Activated T-cell treated with anti-CD3 and anti-CD28 coated beads, Interleukin-2, amount 50 U/mL, for 24 hours (primary cell): ENCODE measurements at regions not wholly inside any gene's neighbourhood (a gene's known extent, or its start where the extent isn't known, plus 50 kb on each side); places are given as distances from the start of the nearest gene placed in this dataset.

Experiments used
- DNase-seq: peaks from one replicate; pipeline ENCODE4 v3.0.0-alpha.2; 2020
- H3K27ac Mint-ChIP-seq: 2 replicates; pipeline ENCODE4 v1.8.0; 2020; ENCODE audit warnings: mild to moderate bottlenecking, mixed read lengths
- H3K27me3 Mint-ChIP-seq: 2 replicates; pipeline ENCODE4 v1.8.0; 2020; ENCODE audit warnings: mixed read lengths
- H3K36me3 Mint-ChIP-seq: 2 replicates; pipeline ENCODE4 v1.8.0; 2020; ENCODE audit warnings: low read depth, mixed read lengths
- H3K4me1 Mint-ChIP-seq: 2 replicates; pipeline ENCODE4 v1.8.0; 2020; ENCODE audit warnings: low read depth, mixed read lengths
- H3K4me3 Mint-ChIP-seq: 2 replicates; pipeline ENCODE4 v1.8.0; 2020; ENCODE audit warnings: mild to moderate bottlenecking, moderate library complexity, mixed read lengths
- H3K9me3 Mint-ChIP-seq: 2 replicates; pipeline ENCODE4 v1.8.0; 2020; ENCODE audit warnings: mixed read lengths

DNA sequence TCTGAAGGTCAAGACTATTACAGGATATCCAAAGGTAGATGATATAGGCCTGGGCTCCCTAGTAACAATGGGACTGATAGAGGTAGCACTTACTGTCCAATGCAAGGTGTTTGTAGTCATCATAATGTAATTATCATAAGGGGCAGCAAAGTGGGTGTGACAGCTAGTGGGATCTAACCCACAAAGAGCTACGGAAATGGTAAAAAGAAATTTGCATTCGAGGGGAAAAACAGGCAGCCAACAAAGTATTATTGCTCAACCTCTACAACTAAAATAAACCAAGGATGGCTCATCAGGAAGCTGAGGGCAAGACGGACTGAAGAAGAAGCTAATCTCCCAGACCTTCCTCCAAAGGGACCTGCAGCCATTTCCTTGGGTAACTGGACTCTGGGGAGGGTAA, 211.0 kb downstream of the WDR11 start:
- no peaks in the 10 kb centered on the region for H3K9me3 Mint-ChIP-seq
- no peaks in the 10 kb centered on the region for H3K27me3 Mint-ChIP-seq
- H3K4me3 Mint-ChIP-seq = no peak overlapping the region
- no peaks in the 10 kb centered on the region for H3K36me3 Mint-ChIP-seq
- no peaks in the 10 kb centered on the region for H3K4me1 Mint-ChIP-seq
- no peak overlapping the region for H3K27ac Mint-ChIP-seq
- DNase-seq = no peak

DNA sequence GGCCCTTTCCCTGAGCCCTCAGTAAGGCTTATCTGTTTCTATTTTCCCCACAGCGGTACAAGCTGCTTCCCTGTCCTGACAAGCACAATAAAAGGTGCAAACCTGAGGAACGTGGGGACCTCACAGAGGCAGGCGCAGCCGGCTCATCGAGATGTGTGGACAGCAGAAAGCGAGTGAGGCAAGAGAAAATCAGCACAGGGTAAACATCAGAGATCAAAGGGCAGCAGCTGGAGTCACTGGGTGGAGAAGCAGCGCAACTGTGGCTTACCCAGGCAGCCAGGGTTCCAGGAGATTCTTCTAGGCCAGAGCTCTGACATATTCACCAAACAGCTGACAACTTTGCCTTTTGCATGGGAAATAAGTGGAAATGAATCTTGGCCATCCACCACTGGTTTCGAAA, 212.6 kb downstream of the WDR11 start:
- no peaks in the 10 kb centered on the region for H3K27me3 Mint-ChIP-seq
- H3K4me3 Mint-ChIP-seq = no peak overlapping the region
- H3K27ac Mint-ChIP-seq = no peak overlapping the region
- H3K4me1 Mint-ChIP-seq = no peaks in the 10 kb centered on the region
- no peak for DNase-seq
- H3K9me3 Mint-ChIP-seq = no peaks in the 10 kb centered on the region
- no peaks in the 10 kb centered on the region for H3K36me3 Mint-ChIP-seq

GRCh38 chr10:121064491-121064890, 213.3 kb downstream of the WDR11 start:
- Mint-ChIP-seq H3K9me3 (peaks cover 1% of the 10 kb centered on the region), H3K36me3 (no peaks in the 10 kb centered on the region), H3K4me1 (no peaks in the 10 kb centered on the region), H3K4me3 (no peak overlapping the region), H3K27ac (no peak overlapping the region), H3K27me3 (peaks cover 2% of the 10 kb centered on the region)
- no peak for DNase-seq

DNA sequence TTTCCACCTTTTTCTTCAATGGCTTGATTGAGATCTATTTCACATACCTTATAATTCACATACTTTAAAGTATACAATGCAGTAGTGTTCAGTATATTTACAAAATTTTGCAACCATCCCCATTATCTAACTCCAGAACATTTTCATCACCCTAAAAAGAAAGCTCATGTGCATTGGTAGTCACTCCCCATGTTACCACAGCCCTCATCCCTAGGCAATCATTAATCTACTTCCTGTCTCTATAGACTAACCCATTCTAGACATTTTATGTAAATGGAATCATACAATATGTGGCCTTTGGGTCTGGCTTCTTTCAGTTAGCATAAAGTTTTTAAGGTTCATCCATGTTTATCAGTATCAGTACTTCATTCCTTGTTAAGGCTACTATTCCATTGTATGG, 214.2 kb downstream of the WDR11 start:
- no peaks in the 10 kb centered on the region for H3K4me1 Mint-ChIP-seq
- no peak overlapping the region for H3K27ac Mint-ChIP-seq

DNA sequence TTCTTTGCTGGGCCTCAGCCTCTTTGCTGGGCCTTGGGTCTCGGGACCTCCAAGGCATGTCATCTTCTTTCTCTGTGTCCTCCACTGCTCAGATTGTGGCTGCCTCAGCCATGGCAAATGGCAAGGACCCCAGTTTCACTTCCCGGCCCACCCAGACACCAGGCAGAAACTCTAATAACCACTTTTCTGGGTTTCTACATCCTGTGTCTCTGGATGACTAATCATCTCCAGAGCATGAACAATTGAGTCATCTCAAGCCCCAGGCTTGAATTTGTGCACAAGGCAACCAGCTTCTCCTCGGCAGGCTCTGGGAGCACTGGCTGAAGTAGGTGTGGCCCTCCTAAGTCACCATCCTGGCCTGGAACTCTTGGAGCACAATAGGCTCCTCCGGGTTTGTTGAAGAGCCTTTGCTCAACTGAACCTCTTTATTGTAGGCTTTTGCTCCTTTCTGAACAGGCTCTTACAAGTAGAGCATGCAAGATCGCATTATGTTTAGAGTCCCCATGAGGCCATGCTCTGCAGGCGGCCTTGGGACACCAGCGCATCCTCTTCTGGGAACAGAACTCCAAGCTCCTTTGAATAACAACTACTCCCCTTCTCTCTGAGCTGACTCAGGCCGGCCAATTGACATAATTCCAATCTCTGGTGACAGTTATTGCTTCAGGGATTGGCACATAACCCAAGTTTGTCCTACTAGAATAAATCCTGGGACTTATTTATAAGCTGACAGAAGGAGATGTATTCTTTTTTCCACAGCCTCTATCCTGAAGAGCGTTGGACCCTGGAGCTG, 218.1 kb downstream of the WDR11 start:
- H3K4me3 Mint-ChIP-seq = no peak overlapping the region
- H3K36me3 Mint-ChIP-seq = no peaks in the 10 kb centered on the region
- DNase-seq = no peak
- no peaks in the 10 kb centered on the region for H3K4me1 Mint-ChIP-seq
- H3K27me3 Mint-ChIP-seq = peaks cover 4% of the 10 kb centered on the region
- peaks cover 3% of the 10 kb centered on the region for H3K9me3 Mint-ChIP-seq
- H3K27ac Mint-ChIP-seq = no peak overlapping the region

More for the DNA sequence above, 214.2 kb downstream of the WDR11 start:
- no peaks in the 10 kb centered on the region for H3K36me3 Mint-ChIP-seq
- DNase-seq = no peak
- peaks cover 4% of the 10 kb centered on the region for H3K27me3 Mint-ChIP-seq
- peaks cover 3% of the 10 kb centered on the region for H3K9me3 Mint-ChIP-seq
- H3K4me3 Mint-ChIP-seq = no peak overlapping the region

DNA sequence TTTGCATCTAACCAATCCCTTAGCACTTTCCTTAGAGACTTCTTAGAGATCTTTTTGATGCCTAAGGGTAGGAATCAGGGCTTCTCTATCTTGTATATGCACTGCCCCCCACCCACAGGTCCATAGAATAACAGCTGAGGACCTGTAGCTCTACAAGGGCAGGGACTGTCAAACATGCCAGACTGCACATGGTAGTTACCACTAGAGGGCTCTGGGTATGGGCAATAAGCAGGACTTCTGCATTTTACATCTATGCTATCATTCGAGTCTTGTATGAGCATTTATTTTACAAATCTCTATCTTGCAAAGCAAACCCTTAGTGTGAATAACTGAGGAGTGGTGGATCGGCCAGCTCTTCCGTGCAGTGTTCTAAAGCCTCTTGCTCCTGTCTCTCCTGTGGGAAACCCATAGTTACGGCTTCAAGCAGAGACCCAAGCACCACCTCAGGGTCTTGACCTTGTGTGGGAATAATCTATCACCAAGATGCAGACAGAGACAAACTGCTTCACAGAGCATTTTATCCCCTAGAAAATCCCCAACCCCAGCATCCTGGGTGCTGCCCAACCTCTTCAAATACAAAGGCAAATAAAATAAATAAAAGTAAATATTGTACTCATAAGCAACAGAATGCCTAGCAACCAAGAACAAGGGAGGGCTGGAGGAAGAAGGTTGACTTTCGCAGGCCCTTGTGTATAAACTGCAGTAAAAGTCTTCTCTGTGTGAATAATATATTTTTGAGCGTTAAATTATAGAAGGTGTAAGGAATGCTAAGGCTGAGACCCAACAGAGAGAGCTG, 219.3 kb downstream of the WDR11 start:
- peaks cover 4% of the 10 kb centered on the region for H3K27me3 Mint-ChIP-seq
- no peaks in the 10 kb centered on the region for H3K4me1 Mint-ChIP-seq
- DNase-seq = no peak
- no peaks in the 10 kb centered on the region for H3K36me3 Mint-ChIP-seq
- no peak overlapping the region for H3K27ac Mint-ChIP-seq
- H3K9me3 Mint-ChIP-seq = peaks cover 3% of the 10 kb centered on the region
- H3K4me3 Mint-ChIP-seq = no peak overlapping the region

DNA sequence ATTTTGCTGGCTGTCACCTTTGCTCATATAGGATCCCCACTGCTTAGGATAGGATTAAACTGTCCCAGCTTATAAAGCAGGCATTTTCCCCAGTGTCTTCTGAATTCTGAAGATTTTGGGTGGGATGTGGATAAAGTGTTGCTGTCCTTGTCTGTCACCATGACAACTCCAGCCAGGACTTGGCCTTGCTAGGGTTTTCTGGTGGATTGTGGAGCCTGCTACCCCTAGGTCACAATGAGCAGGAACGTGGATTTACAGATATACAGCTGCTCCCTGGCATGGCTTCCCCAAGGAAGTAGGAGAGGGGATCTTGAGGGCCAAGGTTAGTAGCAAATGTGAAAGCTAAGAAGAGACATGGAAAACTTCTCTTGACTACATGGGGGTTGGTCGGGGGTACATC, 220.7 kb downstream of the WDR11 start:
- Mint-ChIP-seq H3K27me3 (peaks cover 4% of the 10 kb centered on the region), H3K27ac (no peak overlapping the region), H3K4me3 (no peak overlapping the region), H3K36me3 (no peaks in the 10 kb centered on the region), H3K9me3 (peaks cover 3% of the 10 kb centered on the region), H3K4me1 (no peaks in the 10 kb centered on the region)
- DNase-seq = no peak

GRCh38 chr10:121073728-121074127, 222.6 kb downstream of the WDR11 start:
- no peak overlapping the region for H3K27ac Mint-ChIP-seq
- H3K27me3 Mint-ChIP-seq = peaks cover 4% of the 10 kb centered on the region
- no peaks in the 10 kb centered on the region for H3K4me1 Mint-ChIP-seq
- no peak for DNase-seq
- H3K4me3 Mint-ChIP-seq = no peak overlapping the region
- H3K36me3 Mint-ChIP-seq = no peaks in the 10 kb centered on the region
- peaks cover 3% of the 10 kb centered on the region for H3K9me3 Mint-ChIP-seq

DNA sequence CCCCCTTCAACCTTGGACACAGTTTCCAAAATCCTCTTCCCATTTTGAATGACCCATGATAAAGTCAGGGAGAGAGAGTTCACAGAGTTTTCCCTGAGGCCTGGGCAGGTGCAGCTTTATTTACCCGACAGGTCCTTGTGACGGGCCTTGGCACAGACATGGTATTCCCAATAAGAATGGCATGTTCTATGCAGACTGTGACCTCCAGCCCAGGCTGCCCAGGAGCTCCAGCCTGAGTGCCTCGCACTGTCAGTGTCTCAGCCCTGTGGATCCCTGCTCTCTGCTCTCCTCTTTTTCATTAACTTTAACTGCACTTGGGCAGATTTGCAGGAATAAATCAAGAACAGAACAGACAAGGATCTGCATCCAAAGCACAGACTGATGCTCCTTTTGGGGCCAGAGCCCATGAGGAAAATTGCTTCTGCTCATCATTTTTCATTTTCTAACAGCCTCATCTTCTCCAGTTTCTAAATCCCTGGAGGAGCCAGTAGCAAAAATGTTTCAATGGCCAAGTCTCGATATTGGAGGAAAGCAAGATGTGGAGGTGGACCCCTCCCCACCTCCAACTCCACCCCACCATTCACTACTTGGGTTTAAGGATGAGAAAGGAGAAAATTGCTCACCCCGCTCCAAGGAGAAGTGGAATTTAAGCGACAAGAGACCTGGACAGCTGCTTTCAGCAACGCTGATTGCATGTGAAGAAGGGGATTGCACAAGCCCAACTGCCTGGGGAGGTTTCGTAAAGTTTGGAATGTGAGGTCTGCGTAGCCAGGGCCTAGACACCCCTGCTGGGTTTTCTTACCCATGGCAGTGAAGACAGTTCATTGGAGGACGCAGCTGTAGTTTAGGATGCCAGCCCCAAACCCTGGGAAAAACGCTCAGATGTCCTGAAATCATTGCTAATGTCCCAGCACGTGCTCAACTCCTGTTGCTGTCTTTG, 225.9 kb downstream of the WDR11 start:
- H3K4me1 Mint-ChIP-seq = no peaks in the 10 kb centered on the region
- no peak overlapping the region for H3K4me3 Mint-ChIP-seq
- no peaks in the 10 kb centered on the region for H3K9me3 Mint-ChIP-seq
- no peak overlapping the region for H3K27ac Mint-ChIP-seq
- H3K27me3 Mint-ChIP-seq = peaks cover 2% of the 10 kb centered on the region
- H3K36me3 Mint-ChIP-seq = no peaks in the 10 kb centered on the region
- no peak for DNase-seq

DNA sequence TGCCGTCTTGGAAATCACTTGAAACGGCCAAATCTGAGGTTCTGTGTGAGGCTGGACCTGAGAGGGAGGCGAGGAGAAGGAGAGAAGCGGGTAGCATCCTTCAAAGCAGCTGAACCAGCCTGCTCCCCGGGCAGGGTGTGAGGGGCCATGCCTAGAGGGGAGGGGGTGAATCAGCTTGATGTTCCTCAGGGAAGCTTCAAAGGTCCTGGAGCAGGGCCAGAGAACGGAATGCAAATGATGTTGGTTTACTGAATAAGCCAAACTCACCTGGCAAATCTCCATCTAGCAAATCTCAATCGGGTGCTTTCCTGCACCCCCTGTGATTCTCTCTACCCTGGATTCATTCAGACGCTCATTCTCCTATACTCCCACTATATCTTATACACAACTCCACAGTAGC, 226.9 kb downstream of the WDR11 start:
- Mint-ChIP-seq H3K27ac (no peak overlapping the region), H3K27me3 (peaks cover 2% of the 10 kb centered on the region), H3K9me3 (no peaks in the 10 kb centered on the region), H3K36me3 (no peaks in the 10 kb centered on the region), H3K4me3 (no peak overlapping the region), H3K4me1 (no peaks in the 10 kb centered on the region)
- DNase-seq = no peak

DNA sequence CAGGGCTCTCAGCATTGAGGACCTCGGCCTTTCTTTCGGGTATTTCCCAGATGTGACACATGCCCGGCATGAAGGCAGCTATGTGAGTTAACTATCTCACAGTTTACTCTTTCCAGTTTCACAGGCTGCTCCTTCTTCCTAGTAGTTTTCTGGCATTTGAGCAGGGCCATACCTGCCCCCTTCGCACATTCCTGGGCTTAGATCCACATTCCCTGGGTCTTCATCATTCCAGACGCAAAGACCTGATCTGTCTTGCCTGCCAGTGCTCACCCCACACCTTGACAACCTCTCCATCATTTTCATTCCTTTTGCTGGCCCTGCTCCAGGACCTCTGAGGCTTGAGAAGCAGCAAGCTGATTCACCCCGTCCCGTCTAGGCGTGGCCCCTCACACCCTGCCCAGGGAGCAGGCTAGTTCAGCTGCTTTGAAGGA, 227.5 kb downstream of the WDR11 start:
- no peaks in the 10 kb centered on the region for H3K4me1 Mint-ChIP-seq
- H3K27me3 Mint-ChIP-seq = peaks cover 2% of the 10 kb centered on the region
- no peaks in the 10 kb centered on the region for H3K36me3 Mint-ChIP-seq

DNA sequence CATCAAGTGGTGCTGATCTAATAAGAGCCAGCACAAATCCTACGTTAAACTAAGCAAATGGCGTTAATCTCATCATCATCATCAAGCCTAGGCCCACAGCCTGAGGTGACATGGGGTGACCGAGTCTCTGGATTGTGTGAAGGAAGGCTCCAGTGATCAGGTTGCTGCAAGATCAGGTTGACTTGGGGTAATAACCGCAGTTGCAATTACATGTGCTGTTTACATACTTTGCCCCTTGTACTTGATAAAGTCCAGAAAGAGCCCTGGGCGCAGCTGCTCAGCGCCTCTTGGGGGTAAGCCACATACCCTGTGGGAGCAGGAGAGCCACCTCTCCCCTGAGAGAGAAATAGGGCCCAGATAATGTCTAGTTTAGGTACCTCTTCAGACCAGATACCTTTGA, 228.1 kb downstream of the WDR11 start:
- Mint-ChIP-seq H3K9me3 (no peaks in the 10 kb centered on the region), H3K27ac (no peak overlapping the region), H3K4me3 (no peak overlapping the region), H3K36me3 (no peaks in the 10 kb centered on the region), H3K27me3 (peaks cover 2% of the 10 kb centered on the region), H3K4me1 (no peaks in the 10 kb centered on the region)
- no peak for DNase-seq

More for the DNA sequence above, 227.5 kb downstream of the WDR11 start:
- Mint-ChIP-seq H3K27ac (no peak overlapping the region), H3K4me3 (no peak overlapping the region), H3K9me3 (no peaks in the 10 kb centered on the region)
- no peak for DNase-seq

DNA sequence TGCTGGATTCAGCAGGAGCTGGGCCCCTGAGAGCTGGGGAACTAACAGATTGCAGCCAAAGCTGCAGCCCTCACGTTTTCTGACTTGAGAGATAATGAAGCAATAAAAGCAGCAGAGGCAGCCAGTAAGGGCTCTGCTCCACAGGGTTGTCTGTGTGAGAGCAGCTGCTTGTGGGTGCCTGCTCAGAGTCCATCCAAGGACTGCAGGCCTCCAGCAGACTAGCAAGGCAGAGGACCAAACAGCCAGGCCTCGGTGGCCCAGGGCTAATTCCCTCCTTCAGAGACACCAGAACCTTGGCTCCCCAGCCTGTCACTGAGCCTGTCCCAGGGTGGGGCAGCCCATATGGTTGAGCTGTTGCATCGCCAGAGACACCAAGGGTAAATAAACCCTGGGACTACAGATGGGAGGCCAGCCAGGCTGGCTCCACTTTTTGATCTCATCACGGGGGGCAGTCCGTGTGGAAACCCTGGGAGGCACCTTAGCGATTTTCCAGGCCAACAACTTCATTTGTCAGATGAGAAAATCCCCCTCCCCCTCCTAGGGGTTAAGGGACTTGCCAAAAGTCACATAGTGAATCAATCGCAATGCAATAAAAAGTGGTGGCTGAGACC, 229.2 kb downstream of the WDR11 start:
- Mint-ChIP-seq H3K27ac (no peak overlapping the region), H3K9me3 (no peaks in the 10 kb centered on the region), H3K27me3 (peaks cover 2% of the 10 kb centered on the region), H3K36me3 (no peaks in the 10 kb centered on the region), H3K4me3 (no peak overlapping the region), H3K4me1 (no peaks in the 10 kb centered on the region)
- no peak for DNase-seq

GRCh38 chr10:121081306-121081705, 230.1 kb downstream of the WDR11 start:
- no peak overlapping the region for H3K27ac Mint-ChIP-seq
- no peak overlapping the region for H3K4me3 Mint-ChIP-seq

More at GRCh38 chr10:121081306-121081705, 230.1 kb downstream of the WDR11 start:
- Mint-ChIP-seq H3K4me1 (no peaks in the 10 kb centered on the region), H3K36me3 (no peaks in the 10 kb centered on the region), H3K27me3 (peaks cover 2% of the 10 kb centered on the region), H3K9me3 (no peaks in the 10 kb centered on the region)
- no peak for DNase-seq
